CD4-positive, alpha-beta memory T cell (primary cell): ENCODE measurements at regions not wholly inside any gene's neighbourhood (a gene's known extent, or its start where the extent isn't known, plus 50 kb on each side); places are given as distances from the start of the nearest gene placed in this dataset.

ENCODE experiments used
- CTCF ChIA-PET: fragments of 350-600 bp; sonication (Branson Sonifier 250); formaldehyde crosslinking; loops from one replicate; lab custom pipeline; 2021; ENCODE audit warnings: inconsistent platforms; ENCODE audit not compliant: partially characterized antibody; lab: Charles Lee
- POLR2A ChIA-PET: fragments of 350-600 bp; sonication (Branson Sonifier 250); formaldehyde crosslinking; loops from one replicate; lab custom pipeline; 2021; ENCODE audit not compliant: partially characterized antibody; lab: Charles Lee
- DNase-seq, 5 donors: peaks; one replicate each; pipeline versions ENCODE4 v3.0.0 to v3.0.0-alpha.2; 2020 to 2022; ENCODE audit warnings: mixed read lengths in 1 of 5
- H3K27ac ChIP-seq: one replicate; pipeline ENCODE4 v1.7.0; 2013; ENCODE audit warnings: low read depth, low read length
- H3K27me3 ChIP-seq: 2 replicates; pipeline ENCODE4 v1.7.0; 2013; ENCODE audit warnings: mild to moderate bottlenecking, low read length, moderate library complexity; ENCODE audit not compliant: insufficient read depth
- H3K36me3 ChIP-seq: 2 replicates; pipeline ENCODE4 v1.7.0; 2013; ENCODE audit warnings: mild to moderate bottlenecking, low read length, moderate library complexity; ENCODE audit not compliant: insufficient read depth
- H3K4me1 ChIP-seq: 2 replicates; pipeline ENCODE4 v1.7.0; 2013; ENCODE audit warnings: mild to moderate bottlenecking, low read length, moderate library complexity; ENCODE audit not compliant: insufficient read depth
- H3K4me3 ChIP-seq, 2 donors: one replicate each; pipeline ENCODE4 v1.7.0; 2013; ENCODE audit warnings: low read length in 2 of 2, mild to moderate bottlenecking in 1 of 2
- H3K9me3 ChIP-seq, 2 donors: one replicate each; pipeline ENCODE4 v1.7.0; 2013; ENCODE audit warnings: low read length in 2 of 2, control low read depth in 1 of 2; ENCODE audit not compliant: control insufficient read depth in 1 of 2
- H3K27ac Mint-ChIP-seq, 7 donors: one replicate each; pipeline ENCODE4 v1.8.0; 2020 to 2021; ENCODE audit warnings: mixed read lengths in 7 of 7, mild to moderate bottlenecking in 6 of 7, inconsistent platforms in 3 of 7, moderate library complexity in 3 of 7
- H3K27me3 Mint-ChIP-seq, 2 donors: one replicate each; pipeline ENCODE4 v1.8.0; 2020 to 2021; ENCODE audit warnings: mixed read lengths in 2 of 2
- H3K36me3 Mint-ChIP-seq, 2 donors: one replicate each; pipeline ENCODE4 v1.8.0; 2020 to 2021; ENCODE audit warnings: mixed read lengths in 2 of 2, inconsistent platforms in 1 of 2, mild to moderate bottlenecking in 1 of 2
- H3K4me1 Mint-ChIP-seq, 4 donors: one replicate each; pipeline ENCODE4 v1.8.0; 2020 to 2021; ENCODE audit warnings: mixed read lengths in 4 of 4, mild to moderate bottlenecking in 1 of 4
- H3K4me3 Mint-ChIP-seq, 8 donors: one replicate each; pipeline ENCODE4 v1.8.0; 2020 to 2021; ENCODE audit warnings: mixed read lengths in 8 of 8, mild to moderate bottlenecking in 7 of 8, moderate library complexity in 6 of 8, inconsistent platforms in 3 of 8
- H3K9me3 Mint-ChIP-seq, 8 donors: one replicate each; pipeline ENCODE4 v1.8.0; 2020 to 2021; ENCODE audit warnings: mixed read lengths in 8 of 8, mild to moderate bottlenecking in 5 of 8, inconsistent platforms in 3 of 8, moderate library complexity in 1 of 8
- intact Hi-C: fragments of 100-400 bp; cut with micrococcal nuclease; formaldehyde crosslinking; loops from one replicate; pipeline ENCODE4 v1.15.1; 2023

GRCh38 chr4:163680386-163681098 is 186.1 kb downstream of the TMA16 start:
- ChIA-PET POLR2A (interaction anchor here (1.0 to 1.1 kb wide), 2 partner anchors 124 to 125 kb away, joined by 3 to 7 read pairs; no protein-coding TSS in a partner anchor), CTCF (interaction anchor here (0.6 to 15.2 kb wide), 21 partner anchors 8 to 1051 kb away, joined by 3 to 633 read pairs (median 4); partner anchors contain the start of gene TMA16)
- Histone ChIP-seq H3K27me3 (no peaks in the 10 kb centered on the region), H3K27ac (no peak overlapping the region), H3K36me3 (no peaks in the 10 kb centered on the region), H3K4me3 (no peak overlapping the region), H3K4me1 (no peaks in the 10 kb centered on the region), H3K9me3 (no peaks in the 10 kb centered on the region)
- no peak overlapping the region for H3K4me3 Mint-ChIP-seq
- peak overlapping the region in 1 of 7 donors; percentile 38 for H3K27ac Mint-ChIP-seq
- intact Hi-C loops: loop anchor here (1.0 to 10.0 kb wide), 7 partner anchors 75 to 1414 kb away; no protein-coding TSS in a partner anchor
- no peaks in the 10 kb centered on the region for H3K9me3 Mint-ChIP-seq
- peaks cover 2 to 5% of the 10 kb centered on the region in 2 donors for H3K27me3 Mint-ChIP-seq
- no peak for DNase-seq
- H3K36me3 Mint-ChIP-seq: no peaks in the 10 kb centered on the region
- H3K4me1 Mint-ChIP-seq: peaks cover 1 to 9% (median 4%) of the 10 kb centered on the region in 4 donors

GRCh38 chr4:163681208-163681821 is 186.8 kb downstream of the TMA16 start:
- H3K27me3 ChIP-seq: no peaks in the 10 kb centered on the region
- H3K27ac Mint-ChIP-seq: no peak overlapping the region
- H3K4me3 ChIP-seq: no peak overlapping the region
- H3K36me3 ChIP-seq: no peaks in the 10 kb centered on the region
- no peaks in the 10 kb centered on the region for H3K9me3 Mint-ChIP-seq
- DNase-seq: peak; percentile 28 to 66 (median 65)
- CTCF ChIA-PET: interaction anchor here (0.6 to 15.2 kb wide), 16 partner anchors 9 to 1050 kb away, joined by 3 to 633 read pairs (median 4); partner anchors contain the start of gene TMA16
- no peak overlapping the region for H3K27ac ChIP-seq
- no peaks in the 10 kb centered on the region for H3K4me1 ChIP-seq
- peaks cover 2 to 7% of the 10 kb centered on the region in 2 donors for H3K27me3 Mint-ChIP-seq
- POLR2A ChIA-PET: interaction anchor here (1.0 to 1.1 kb wide), 2 partner anchors 126 to 131 kb away, joined by 3 to 7 read pairs; no protein-coding TSS in a partner anchor
- no peaks in the 10 kb centered on the region for H3K9me3 ChIP-seq
- peaks cover 1 to 9% (median 4%) of the 10 kb centered on the region in 4 donors for H3K4me1 Mint-ChIP-seq
- no peaks in the 10 kb centered on the region for H3K36me3 Mint-ChIP-seq
- intact Hi-C loops: loop anchor here (1.0 to 10.0 kb wide), 7 partner anchors 74 to 1413 kb away; no protein-coding TSS in a partner anchor
- H3K4me3 Mint-ChIP-seq: no peak overlapping the region

- Histone ChIP-seq H3K36me3 (no peaks in the 10 kb centered on the region), H3K4me3 (no peak overlapping the region), H3K27ac (no peak overlapping the region), H3K9me3 (no peaks in the 10 kb centered on the region), H3K4me1 (no peaks in the 10 kb centered on the region), H3K27me3 (peaks cover 3% of the 10 kb centered on the region)
- H3K9me3 Mint-ChIP-seq: no peaks in the 10 kb centered on the region
- H3K27ac Mint-ChIP-seq: no peak overlapping the region
- no peak for DNase-seq
- POLR2A ChIA-PET: no interaction called here
- intact Hi-C loops: loop anchor here (10.0 kb wide), 1 partner anchor 1406 kb away; no protein-coding TSS in a partner anchor
- H3K4me3 Mint-ChIP-seq: no peak overlapping the region
- CTCF ChIA-PET: interaction anchor here (1.1 to 4.9 kb wide), 3 partner anchors 11 to 138 kb away, joined by 3 to 16 read pairs (median 15); no protein-coding TSS in a partner anchor
- H3K4me1 Mint-ChIP-seq: no peaks in the 10 kb centered on the region
- H3K27me3 Mint-ChIP-seq: peaks cover 6 to 12% of the 10 kb centered on the region in 2 donors
- no peaks in the 10 kb centered on the region for H3K36me3 Mint-ChIP-seq
Measured at GRCh38 chr4:163688856-163689255, 194.4 kb downstream of the TMA16 start.

GRCh38 chr4:163693211-163693610 is 198.7 kb downstream of the TMA16 start:
- H3K27me3 ChIP-seq: peaks cover 3% of the 10 kb centered on the region
- intact Hi-C loops: no loop called here
- no peaks in the 10 kb centered on the region for H3K4me1 Mint-ChIP-seq
- no peaks in the 10 kb centered on the region for H3K4me1 ChIP-seq
- no peaks in the 10 kb centered on the region for H3K36me3 ChIP-seq
- ChIA-PET POLR2A (no interaction called here), CTCF (interaction anchor here (0.8 kb wide), 2 partner anchors 12 to 137 kb away, joined by 4 read pairs; no protein-coding TSS in a partner anchor)
- H3K9me3 Mint-ChIP-seq: peaks cover 0 to 7% (median 2%) of the 10 kb centered on the region in 8 donors
- H3K4me3 Mint-ChIP-seq: no peak overlapping the region
- no peak overlapping the region for H3K4me3 ChIP-seq
- H3K27me3 Mint-ChIP-seq: peaks cover 5 to 8% of the 10 kb centered on the region in 2 donors
- no peak overlapping the region for H3K27ac ChIP-seq
- H3K36me3 Mint-ChIP-seq: peaks cover 0 to 4% of the 10 kb centered on the region in 2 donors
- no peaks in the 10 kb centered on the region for H3K9me3 ChIP-seq
- no peak overlapping the region for H3K27ac Mint-ChIP-seq
- DNase-seq: no peak

- Mint-ChIP-seq H3K4me3 (no peak overlapping the region), H3K36me3 (peaks cover 0 to 4% of the 10 kb centered on the region in 2 donors), H3K27ac (peak overlapping the region in 1 of 7 donors; percentile 20), H3K9me3 (peaks cover 0 to 7% (median 2%) of the 10 kb centered on the region in 8 donors), H3K27me3 (peaks cover 6 to 8% of the 10 kb centered on the region in 2 donors), H3K4me1 (no peaks in the 10 kb centered on the region)
- CTCF ChIA-PET: interaction anchor here (0.8 kb wide), 1 partner anchor 138 kb away, joined by 4 read pairs; no protein-coding TSS in a partner anchor
- DNase-seq: no peak
- H3K4me3 ChIP-seq: no peak overlapping the region
- POLR2A ChIA-PET: no interaction called here
- intact Hi-C loops: no loop called here
- peaks cover 3% of the 10 kb centered on the region for H3K27me3 ChIP-seq
- H3K9me3 ChIP-seq: no peaks in the 10 kb centered on the region
- H3K4me1 ChIP-seq: no peaks in the 10 kb centered on the region
- no peaks in the 10 kb centered on the region for H3K36me3 ChIP-seq
- no peak overlapping the region for H3K27ac ChIP-seq
Measured at GRCh38 chr4:163693776-163694175, 199.3 kb downstream of the TMA16 start.

- H3K27ac Mint-ChIP-seq: no peak overlapping the region
- no peaks in the 10 kb centered on the region for H3K4me1 ChIP-seq
- H3K27me3 Mint-ChIP-seq: peaks cover 6 to 8% of the 10 kb centered on the region in 2 donors
- CTCF ChIA-PET: no interaction called here
- DNase-seq: no peak
- intact Hi-C loops: no loop called here
- H3K9me3 ChIP-seq: no peaks in the 10 kb centered on the region
- no peak overlapping the region for H3K4me3 ChIP-seq
- H3K27ac ChIP-seq: no peak overlapping the region
- peaks cover 0 to 7% (median 2%) of the 10 kb centered on the region in 8 donors for H3K9me3 Mint-ChIP-seq
- peaks cover 3% of the 10 kb centered on the region for H3K27me3 ChIP-seq
- H3K4me3 Mint-ChIP-seq: no peak overlapping the region
- H3K36me3 ChIP-seq: no peaks in the 10 kb centered on the region
- H3K4me1 Mint-ChIP-seq: no peaks in the 10 kb centered on the region
- peaks cover 0 to 4% of the 10 kb centered on the region in 2 donors for H3K36me3 Mint-ChIP-seq
- POLR2A ChIA-PET: no interaction called here
Measured at GRCh38 chr4:163694385-163694784, 199.9 kb downstream of the TMA16 start.

GRCh38 chr4:163697121-163697520 is 202.6 kb downstream of the TMA16 start:
- ChIA-PET POLR2A (no interaction called here), CTCF (interaction anchor here (0.8 to 1.4 kb wide), 3 partner anchors 9 to 147 kb away, joined by 3 to 6 read pairs (median 3); no protein-coding TSS in a partner anchor)
- Mint-ChIP-seq H3K4me1 (no peaks in the 10 kb centered on the region), H3K9me3 (peaks cover 0 to 7% (median 2%) of the 10 kb centered on the region in 8 donors), H3K36me3 (peaks cover 0 to 4% of the 10 kb centered on the region in 2 donors), H3K27ac (no peak overlapping the region), H3K27me3 (peaks cover 4 to 6% of the 10 kb centered on the region in 2 donors), H3K4me3 (no peak overlapping the region)
- no peak for DNase-seq
- intact Hi-C loops: no loop called here
- H3K4me1 ChIP-seq: no peaks in the 10 kb centered on the region
- no peaks in the 10 kb centered on the region for H3K27me3 ChIP-seq
- H3K36me3 ChIP-seq: no peaks in the 10 kb centered on the region
- H3K4me3 ChIP-seq: no peak overlapping the region
- H3K9me3 ChIP-seq: no peaks in the 10 kb centered on the region
- no peak overlapping the region for H3K27ac ChIP-seq
